Activated T-cell treated with anti-CD3 and anti-CD28 coated beads for 1 hour (primary cell): ENCODE measurements at regions not wholly inside any gene's neighbourhood (a gene's known extent, or its start where the extent isn't known, plus 50 kb on each side); places are given as distances from the start of the nearest gene placed in this dataset.

Experiments used
- DNase-seq: peaks from one replicate; pipeline ENCODE4 v3.0.0-alpha.2; 2020; ENCODE audit warnings: low read depth

DNA sequence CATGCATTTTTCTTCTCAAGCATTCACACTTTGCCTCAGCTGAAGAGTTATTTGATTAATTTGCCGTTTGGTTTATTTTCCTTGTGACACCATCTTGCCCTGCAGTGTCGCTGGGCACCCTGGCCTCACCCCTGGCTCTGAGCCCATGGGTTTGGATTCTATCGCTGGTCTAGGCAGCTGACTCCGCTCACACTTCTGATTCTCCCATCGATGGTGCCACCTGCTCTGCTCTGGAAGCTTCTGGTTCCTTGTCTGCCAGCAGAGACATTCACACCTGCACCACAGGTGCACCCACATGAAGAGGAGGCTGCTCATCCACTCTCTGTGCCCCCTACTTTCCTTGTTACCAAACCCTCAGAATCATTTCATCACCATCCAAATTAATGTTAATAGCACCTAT, 291.6 kb upstream of the CDH4 start:
- DNase-seq, result no peak

- DNase-seq, result no peak
Measured at GRCh38 chr20:60961551-60961950, 290.5 kb upstream of the CDH4 start.

DNA sequence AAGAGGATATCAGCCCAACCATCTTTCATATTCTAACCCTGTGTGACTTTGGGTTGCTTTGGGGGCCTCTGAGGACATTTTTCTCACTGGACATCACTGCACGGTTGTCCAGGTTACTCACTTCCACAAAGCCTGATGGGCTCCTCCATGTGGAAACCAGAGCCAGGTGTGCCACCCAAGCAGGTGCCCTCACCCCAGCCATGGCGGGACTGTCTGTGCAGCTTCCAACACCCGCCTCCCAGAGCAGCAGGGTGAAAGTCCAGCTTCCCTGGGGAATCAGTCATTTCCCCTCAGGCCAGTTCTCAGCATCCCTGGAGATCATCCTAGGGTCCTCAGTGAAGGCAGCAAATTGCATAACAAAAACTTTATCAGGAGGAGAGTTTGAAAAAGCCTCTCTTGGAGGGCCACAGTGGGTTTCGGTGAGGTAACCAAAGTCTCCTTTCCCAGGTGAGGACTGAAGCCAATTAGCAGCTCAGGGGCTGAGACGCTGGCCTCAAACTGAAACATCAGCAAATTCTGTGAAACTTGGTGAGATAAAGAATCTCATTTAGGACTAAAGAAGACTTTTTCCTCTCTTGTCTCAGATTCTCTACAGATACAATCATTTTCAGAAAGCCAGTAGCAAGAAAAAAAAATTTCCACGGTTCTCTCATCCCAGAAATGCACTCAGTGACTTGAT, 289.6 kb upstream of the CDH4 start:
- DNase-seq, result no peak

DNA sequence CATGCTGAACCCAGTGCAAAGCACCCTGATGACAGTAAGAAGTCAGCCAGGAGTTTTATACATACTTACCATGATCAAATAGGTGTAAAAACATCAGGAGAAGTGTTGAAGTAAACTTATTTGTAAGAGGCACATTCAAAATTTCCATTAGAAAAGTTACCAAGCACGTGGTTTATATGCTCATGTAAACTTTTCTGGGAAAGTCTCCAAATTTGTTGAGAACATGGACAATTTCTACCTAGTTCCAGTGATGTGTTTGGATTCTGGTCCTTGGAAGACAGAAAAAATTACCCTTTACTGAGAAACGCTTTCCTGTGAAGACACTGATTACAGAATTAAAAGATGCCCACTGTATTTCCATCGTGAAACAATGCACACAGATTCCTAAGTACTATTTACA, 288.9 kb upstream of the CDH4 start:
- DNase-seq, result no peak

- no peak for DNase-seq
Measured at GRCh38 chr20:60964911-60965310, 287.1 kb upstream of the CDH4 start.

- no peak for DNase-seq
Measured at GRCh38 chr20:60966031-60966430, 286.0 kb upstream of the CDH4 start.

GRCh38 chr20:60966766-60967165, 285.3 kb upstream of the CDH4 start:
- no peak for DNase-seq

- DNase-seq, result no peak
Measured at GRCh38 chr20:60967431-60968316, 284.4 kb upstream of the CDH4 start.

DNA sequence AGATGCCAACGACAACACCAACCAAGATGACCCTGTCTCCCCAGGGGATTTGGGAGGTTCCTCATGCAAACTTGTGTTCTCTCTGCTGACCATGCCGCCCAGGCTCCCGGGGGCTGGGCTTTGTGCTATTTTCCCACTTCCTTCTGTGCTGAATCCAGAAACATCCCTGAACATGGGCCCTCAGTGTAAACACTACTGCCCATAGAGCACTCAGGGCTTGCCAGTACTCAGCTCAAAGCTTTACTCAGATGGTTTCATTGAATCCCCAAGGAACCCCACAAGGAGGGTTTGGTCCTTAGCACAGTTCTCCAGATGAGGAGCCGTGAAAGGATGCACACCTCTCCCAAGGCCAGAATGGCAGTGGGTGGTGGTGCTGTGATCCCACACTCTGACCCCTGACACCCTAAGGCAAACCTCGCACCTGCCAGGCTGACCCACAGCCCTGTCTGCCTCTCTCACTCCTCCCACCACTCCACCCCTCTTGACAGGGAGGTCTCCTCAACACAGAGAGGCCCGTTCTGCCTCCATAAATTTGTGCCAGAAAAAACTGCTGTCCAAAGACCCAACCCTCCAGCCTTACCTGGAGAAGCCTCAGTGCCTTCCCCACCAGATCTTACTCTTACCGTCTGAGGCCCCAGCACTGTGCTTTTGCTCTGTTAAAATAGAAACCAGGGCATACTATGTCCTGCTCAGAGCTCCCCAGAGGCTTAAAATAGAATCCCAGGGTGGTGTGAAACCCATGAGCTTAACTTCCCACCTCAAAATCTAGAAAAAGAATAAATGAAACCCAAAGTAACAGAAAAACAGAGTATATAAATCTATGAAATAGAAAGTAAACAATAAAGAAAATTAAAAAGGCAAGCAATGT, 283.0 kb upstream of the CDH4 start:
- no peak for DNase-seq

GRCh38 chr20:60970601-60971000, 281.5 kb upstream of the CDH4 start:
- DNase-seq, result no peak

DNA sequence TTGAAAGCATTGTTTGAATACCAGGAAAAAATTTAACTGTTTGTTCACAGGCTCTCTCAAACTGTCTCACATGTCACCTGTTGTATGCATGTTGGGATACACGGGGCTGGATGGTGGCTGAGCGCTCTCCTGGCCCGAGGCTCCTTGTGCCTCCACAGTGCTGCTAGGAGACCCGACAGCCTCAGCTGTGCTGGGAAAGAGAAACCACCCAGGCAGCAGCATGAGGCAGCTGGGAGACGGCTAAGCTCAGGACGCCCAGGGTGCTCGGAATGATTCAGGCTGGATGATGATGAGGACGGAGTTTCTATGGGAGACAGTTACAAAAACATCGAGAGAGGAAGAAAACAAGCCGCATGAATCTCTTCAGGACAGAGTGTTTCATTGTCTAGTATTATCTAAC, 278.0 kb upstream of the CDH4 start:
- DNase-seq, result no peak

- no peak for DNase-seq
Measured at GRCh38 chr20:60974441-60974945, 277.6 kb upstream of the CDH4 start.

GRCh38 chr20:60976139-60976538, 275.9 kb upstream of the CDH4 start:
- DNase-seq, result no peak

GRCh38 chr20:60976913-60977312, 275.1 kb upstream of the CDH4 start:
- DNase-seq, result no peak

- DNase-seq, result no peak
Measured at GRCh38 chr20:60977901-60978300, 274.2 kb upstream of the CDH4 start.

GRCh38 chr20:60984666-60985065, 267.4 kb upstream of the CDH4 start:
- DNase-seq, result no peak

DNA sequence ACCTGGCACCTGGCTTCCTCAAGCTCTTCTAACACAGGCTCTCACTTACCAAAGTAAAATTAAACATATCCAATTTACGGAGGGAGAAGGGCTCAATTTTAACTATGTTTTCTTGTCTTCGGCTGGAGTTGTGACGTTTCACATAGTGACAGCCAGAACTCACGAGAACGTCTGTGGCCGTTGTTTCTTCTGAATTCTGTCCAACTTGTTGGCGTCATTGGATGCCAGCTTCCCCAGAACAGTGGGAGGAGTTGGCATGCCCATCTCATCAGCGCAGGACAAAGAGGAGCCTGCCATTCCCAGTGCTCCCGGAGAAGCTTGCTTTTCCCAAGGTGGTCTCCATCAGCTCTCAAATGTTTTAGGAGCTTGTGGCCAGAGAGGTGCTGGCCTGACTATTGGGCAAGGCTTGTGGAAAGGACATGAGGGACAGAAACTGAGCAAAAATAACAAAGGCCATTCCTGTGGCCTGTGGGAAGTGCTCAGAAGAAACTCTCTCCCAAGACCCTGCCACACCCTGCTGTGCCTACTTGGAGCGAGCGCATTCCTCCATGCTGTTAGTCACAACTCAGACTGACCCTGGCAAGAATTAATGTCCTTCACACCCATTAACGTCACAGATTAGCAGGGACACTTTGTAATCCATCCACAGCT, 265.4 kb upstream of the CDH4 start:
- DNase-seq, result no peak

- DNase-seq, result no peak
Measured at GRCh38 chr20:60990061-60990460, 262.0 kb upstream of the CDH4 start.

- no peak for DNase-seq
Measured at GRCh38 chr20:60990643-60991042, 261.4 kb upstream of the CDH4 start.

- no peak for DNase-seq
Measured at GRCh38 chr20:60993433-60994044, 258.5 kb upstream of the CDH4 start.

DNA sequence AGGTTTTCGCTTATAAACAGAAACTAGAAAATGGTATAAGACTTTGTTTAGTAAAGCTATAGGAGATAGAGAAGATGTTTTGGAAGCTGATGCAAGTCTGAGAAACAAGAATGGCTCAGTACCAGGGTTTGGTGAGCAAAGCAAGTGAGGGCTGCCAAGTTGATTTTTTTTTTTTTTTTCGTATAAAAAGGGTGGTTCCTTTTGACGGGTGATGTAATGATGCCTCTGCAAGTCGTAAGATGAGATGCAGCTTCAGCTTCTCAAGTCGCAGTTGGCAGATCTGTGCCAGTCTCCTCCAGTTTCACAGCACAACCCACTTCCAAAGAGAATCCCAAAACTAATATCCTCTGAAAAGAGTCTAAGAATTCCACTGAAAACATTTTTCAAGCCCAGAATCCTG, 252.8 kb upstream of the CDH4 start:
- no peak for DNase-seq
